GM23248 (cell line): ENCODE measurements at regions not wholly inside any gene's neighbourhood (a gene's known extent, or its start where the extent isn't known, plus 50 kb on each side); places are given as distances from the start of the nearest gene placed in this dataset.

ENCODE experiments used
- DNase-seq: peaks from one replicate; pipeline ENCODE4 v3.0.0-alpha.2; 2015
- H2AFZ ChIP-seq: fragments of 200-600 bp; sonication (generic); 2 replicates; pipeline ENCODE4 v1.6.1; 2016; ENCODE audit warnings: antibody characterized with exemption
- H3F3A ChIP-seq: fragments of 200-600 bp; sonication (generic); 2 replicates; pipeline ENCODE4 v1.6.1; 2016; ENCODE audit warnings: mild to moderate bottlenecking, antibody characterized with exemption, mixed run types; ENCODE audit not compliant: insufficient read depth
- H3K27ac ChIP-seq: fragments of 200-600 bp; sonication (generic); 2 replicates; pipeline ENCODE4 v1.5.1; 2016; ENCODE audit warnings: mild to moderate bottlenecking
- H3K27me3 ChIP-seq: fragments of 200-600 bp; sonication (generic); replicated peaks from 2 replicates; pipeline ENCODE4 v1.6.1; 2016; ENCODE audit warnings: mild to moderate bottlenecking; ENCODE audit not compliant: insufficient read depth
- H3K36me3 ChIP-seq: fragments of 200-600 bp; sonication (generic); 2 replicates; pipeline ENCODE4 v1.6.1; 2016; ENCODE audit warnings: low read depth, mild to moderate bottlenecking
- H3K4me1 ChIP-seq: fragments of 200-600 bp; sonication (generic); 2 replicates; pipeline ENCODE4 v1.6.1; 2016; ENCODE audit warnings: mild to moderate bottlenecking; ENCODE audit not compliant: insufficient read depth
- H3K4me2 ChIP-seq: fragments of 200-600 bp; sonication (generic); one replicate; pipeline ENCODE4 v1.6.1; 2016; ENCODE audit warnings: mild to moderate bottlenecking; ENCODE audit not compliant: unreplicated experiment
- H3K4me3 ChIP-seq: fragments of 200-600 bp; sonication (generic); 2 replicates; pipeline ENCODE4 v1.5.1; 2016; ENCODE audit warnings: mild to moderate bottlenecking
- H3K79me2 ChIP-seq: fragments of 200-600 bp; sonication (generic); 2 replicates; pipeline ENCODE4 v1.6.1; 2016; ENCODE audit warnings: mild to moderate bottlenecking; ENCODE audit not compliant: insufficient read depth
- H3K9ac ChIP-seq: fragments of 200-600 bp; sonication (generic); 2 replicates; pipeline ENCODE4 v1.6.1; 2016; ENCODE audit warnings: mild to moderate bottlenecking
- H3K9me2 ChIP-seq: fragments of 200-600 bp; sonication (generic); 2 replicates; pipeline ENCODE4 v1.6.1; 2016; ENCODE audit warnings: mixed run types, mild to moderate bottlenecking, moderate library complexity; ENCODE audit not compliant: insufficient read depth
- H3K9me3 ChIP-seq: fragments of 200-600 bp; sonication (generic); one replicate; pipeline ENCODE4 v1.6.1; 2017; ENCODE audit warnings: low read depth
- H4K20me1 ChIP-seq: fragments of 200-600 bp; sonication (generic); 2 replicates; pipeline ENCODE4 v1.6.0; 2016; ENCODE audit not compliant: insufficient read depth
- EZH2 ChIP-seq: fragments of 200-600 bp; sonication (generic); IDR thresholded peaks from 2 replicates; pipeline ENCODE4 v1.6.1; 2018; ENCODE audit warnings: antibody characterized with exemption, mild to moderate bottlenecking; ENCODE audit not compliant: insufficient read depth, poor library complexity, severe bottlenecking
- EZH2phosphoT487 ChIP-seq: fragments of 200-600 bp; sonication (generic); IDR thresholded peaks from 2 replicates; pipeline ENCODE4 v1.6.1; 2018; ENCODE audit warnings: antibody characterized with exemption, moderate library complexity, mild to moderate bottlenecking, low read depth; ENCODE audit not compliant: insufficient read depth
- WGBS, 2 experiments: methylation state at CpG; one replicate each; pipeline ENCODE4 v1.1.6; 2015 to 2017; ENCODE audit warnings: low lambda C conversion rate in 2 of 2, low coverage in 1 of 2; ENCODE audit errors: missing lambda C conversion rate in 2 of 2; 5-methylcytosine and 5-hydroxymethylcytosine counted together
- in situ Hi-C: fragments of 300-500 bp; cut with MboI; formaldehyde crosslinking; loops from 2 replicates; pipeline ENCODE4 v1.15.0; 2020

GRCh38 chr1:112251766-112252506 is 144.1 kb upstream of the CTTNBP2NL start:
- H3K4me1 ChIP-seq, result peaks cover 15% of the 10 kb centered on the region
- H3K27ac ChIP-seq, result peak overlapping the region; percentile 56
- DNase-seq, result peak; percentile 87
- peaks cover 13% of the 10 kb centered on the region; the same call in 1 of the 2 replicates for H3F3A ChIP-seq
- TF ChIP-seq EZH2 (no peak), EZH2phosphoT487 (no peak)
- no peaks in the 10 kb centered on the region for H3K36me3 ChIP-seq
- peak overlapping the region; percentile 59 for H3K4me2 ChIP-seq
- H3K9me3 ChIP-seq, result no peaks in the 10 kb centered on the region
- H3K9ac ChIP-seq, result no peak overlapping the region
- H3K4me3 ChIP-seq, result no peak overlapping the region
- in situ Hi-C loops, result no loop called here
- H3K27me3 ChIP-seq, result peaks cover 3% of the 10 kb centered on the region; the same call in 1 of the 2 replicates
- WGBS, 2 experiments, result 25 to 29% methylated on average over 6 of the region's 6 CpGs
- no peaks in the 10 kb centered on the region for H4K20me1 ChIP-seq
- peak overlapping the region; percentile 38; the same call in 1 of the 2 replicates for H2AFZ ChIP-seq
- no peaks in the 10 kb centered on the region for H3K79me2 ChIP-seq
- no peaks in the 10 kb centered on the region for H3K9me2 ChIP-seq

- Histone ChIP-seq H4K20me1 (no peaks in the 10 kb centered on the region), H3K27me3 (peaks cover 3% of the 10 kb centered on the region; the same call in 1 of the 2 replicates), H3K4me3 (no peak overlapping the region), H3K9ac (no peak overlapping the region), H2AFZ (no peak overlapping the region), H3K4me2 (no peak overlapping the region), H3K79me2 (no peaks in the 10 kb centered on the region), H3K36me3 (no peaks in the 10 kb centered on the region), H3K27ac (no peak overlapping the region), H3K9me3 (no peaks in the 10 kb centered on the region), H3F3A (peaks cover 13% of the 10 kb centered on the region; the same call in 1 of the 2 replicates), H3K9me2 (no peaks in the 10 kb centered on the region), H3K4me1 (peaks cover 15% of the 10 kb centered on the region)
- in situ Hi-C loops, result no loop called here
- 84 to 89% methylated on average over 2 of the region's 2 CpGs for WGBS, 2 experiments
- TF ChIP-seq EZH2phosphoT487, result no peak
- TF ChIP-seq EZH2, result no peak
- DNase-seq, result no peak
Observed at GRCh38 chr1:112253366-112253765, 142.6 kb upstream of the CTTNBP2NL start.

GRCh38 chr1:112255080-112255479 is 140.9 kb upstream of the CTTNBP2NL start:
- peaks cover 15% of the 10 kb centered on the region for H3K4me1 ChIP-seq
- no peaks in the 10 kb centered on the region for H3K36me3 ChIP-seq
- H3K4me3 ChIP-seq, result no peak overlapping the region
- no peak overlapping the region for H3K9ac ChIP-seq
- peaks cover 13% of the 10 kb centered on the region; the same call in 1 of the 2 replicates for H3F3A ChIP-seq
- no peak overlapping the region for H3K4me2 ChIP-seq
- no peaks in the 10 kb centered on the region; the same call in 1 of the 2 replicates for H3K27me3 ChIP-seq
- no peak overlapping the region for H3K27ac ChIP-seq
- no peaks in the 10 kb centered on the region for H3K9me2 ChIP-seq
- no peaks in the 10 kb centered on the region for H3K79me2 ChIP-seq
- DNase-seq, result peak; percentile 27
- WGBS, 2 experiments, result 78 to 89% methylated on average over 1 of the region's 1 CpG
- TF ChIP-seq EZH2 (no peak), EZH2phosphoT487 (no peak)
- no peaks in the 10 kb centered on the region for H4K20me1 ChIP-seq
- H3K9me3 ChIP-seq, result no peaks in the 10 kb centered on the region
- in situ Hi-C loops, result no loop called here
- no peak overlapping the region for H2AFZ ChIP-seq

GRCh38 chr1:112256411-112256810 is 139.6 kb upstream of the CTTNBP2NL start:
- H3K27me3 ChIP-seq, result no peaks in the 10 kb centered on the region; the same call in 1 of the 2 replicates
- no peaks in the 10 kb centered on the region for H3K36me3 ChIP-seq
- H3K9me2 ChIP-seq, result no peaks in the 10 kb centered on the region
- H3K4me2 ChIP-seq, result no peak overlapping the region
- WGBS, 2 experiments, result 0 to 7% methylated on average over 1 of the region's 1 CpG
- H2AFZ ChIP-seq, result no peak overlapping the region
- H3K4me3 ChIP-seq, result no peak overlapping the region
- no peaks in the 10 kb centered on the region for H3K9me3 ChIP-seq
- H3K9ac ChIP-seq, result no peak overlapping the region
- no peaks in the 10 kb centered on the region for H3K79me2 ChIP-seq
- no peak for TF ChIP-seq EZH2
- no peak for TF ChIP-seq EZH2phosphoT487
- DNase-seq, result no peak
- H4K20me1 ChIP-seq, result no peaks in the 10 kb centered on the region
- in situ Hi-C loops, result no loop called here
- peaks cover 9% of the 10 kb centered on the region; the same call in 1 of the 2 replicates for H3F3A ChIP-seq
- H3K4me1 ChIP-seq, result peaks cover 11% of the 10 kb centered on the region
- H3K27ac ChIP-seq, result no peak overlapping the region
